ENCODE measurements at regions not wholly inside any gene's neighbourhood (a gene's known extent, or its start where the extent isn't known, plus 50 kb on each side); places are given as distances from the start of the nearest gene placed in this dataset.

DNA sequence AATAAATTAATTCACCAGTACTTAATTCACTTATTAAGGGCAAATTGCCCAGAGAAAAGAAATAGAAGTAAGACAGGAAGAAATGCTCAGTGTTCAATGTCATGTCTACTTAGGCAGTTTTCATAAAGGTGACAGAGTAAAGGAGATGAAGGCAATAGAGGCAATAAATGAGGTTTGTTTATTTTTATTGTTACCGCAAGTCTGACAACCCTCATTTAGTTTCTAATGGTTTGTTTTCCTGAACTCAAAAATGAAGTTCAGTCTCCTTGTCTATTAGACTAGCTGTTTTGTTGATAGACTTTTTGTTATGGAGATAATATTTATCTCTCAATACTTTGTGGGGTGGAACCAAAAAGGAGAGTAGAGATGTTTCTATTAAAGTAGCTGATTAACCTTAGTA is 258.3 kb downstream of the C3orf38 start:
- TF ChIP-seq, protein P1, sequence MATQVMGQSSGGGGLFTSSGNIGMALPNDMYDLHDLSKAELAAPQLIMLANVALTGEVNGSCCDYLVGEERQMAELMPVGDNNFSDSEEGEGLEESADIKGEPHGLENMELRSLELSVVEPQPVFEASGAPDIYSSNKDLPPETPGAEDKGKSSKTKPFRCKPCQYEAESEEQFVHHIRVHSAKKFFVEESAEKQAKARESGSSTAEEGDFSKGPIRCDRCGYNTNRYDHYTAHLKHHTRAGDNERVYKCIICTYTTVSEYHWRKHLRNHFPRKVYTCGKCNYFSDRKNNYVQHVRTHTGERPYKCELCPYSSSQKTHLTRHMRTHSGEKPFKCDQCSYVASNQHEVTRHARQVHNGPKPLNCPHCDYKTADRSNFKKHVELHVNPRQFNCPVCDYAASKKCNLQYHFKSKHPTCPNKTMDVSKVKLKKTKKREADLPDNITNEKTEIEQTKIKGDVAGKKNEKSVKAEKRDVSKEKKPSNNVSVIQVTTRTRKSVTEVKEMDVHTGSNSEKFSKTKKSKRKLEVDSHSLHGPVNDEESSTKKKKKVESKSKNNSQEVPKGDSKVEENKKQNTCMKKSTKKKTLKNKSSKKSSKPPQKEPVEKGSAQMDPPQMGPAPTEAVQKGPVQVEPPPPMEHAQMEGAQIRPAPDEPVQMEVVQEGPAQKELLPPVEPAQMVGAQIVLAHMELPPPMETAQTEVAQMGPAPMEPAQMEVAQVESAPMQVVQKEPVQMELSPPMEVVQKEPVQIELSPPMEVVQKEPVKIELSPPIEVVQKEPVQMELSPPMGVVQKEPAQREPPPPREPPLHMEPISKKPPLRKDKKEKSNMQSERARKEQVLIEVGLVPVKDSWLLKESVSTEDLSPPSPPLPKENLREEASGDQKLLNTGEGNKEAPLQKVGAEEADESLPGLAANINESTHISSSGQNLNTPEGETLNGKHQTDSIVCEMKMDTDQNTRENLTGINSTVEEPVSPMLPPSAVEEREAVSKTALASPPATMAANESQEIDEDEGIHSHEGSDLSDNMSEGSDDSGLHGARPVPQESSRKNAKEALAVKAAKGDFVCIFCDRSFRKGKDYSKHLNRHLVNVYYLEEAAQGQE (IDR thresholded peaks at IDR 0.05; ENCODE audit: insufficient replicate concordance, low read depth), result no peak
- TF ChIP-seq GABPA (IDR thresholded peaks at IDR 0.05; ENCODE audit: low read depth), result no peak
- TF ChIP-seq, protein P2, sequence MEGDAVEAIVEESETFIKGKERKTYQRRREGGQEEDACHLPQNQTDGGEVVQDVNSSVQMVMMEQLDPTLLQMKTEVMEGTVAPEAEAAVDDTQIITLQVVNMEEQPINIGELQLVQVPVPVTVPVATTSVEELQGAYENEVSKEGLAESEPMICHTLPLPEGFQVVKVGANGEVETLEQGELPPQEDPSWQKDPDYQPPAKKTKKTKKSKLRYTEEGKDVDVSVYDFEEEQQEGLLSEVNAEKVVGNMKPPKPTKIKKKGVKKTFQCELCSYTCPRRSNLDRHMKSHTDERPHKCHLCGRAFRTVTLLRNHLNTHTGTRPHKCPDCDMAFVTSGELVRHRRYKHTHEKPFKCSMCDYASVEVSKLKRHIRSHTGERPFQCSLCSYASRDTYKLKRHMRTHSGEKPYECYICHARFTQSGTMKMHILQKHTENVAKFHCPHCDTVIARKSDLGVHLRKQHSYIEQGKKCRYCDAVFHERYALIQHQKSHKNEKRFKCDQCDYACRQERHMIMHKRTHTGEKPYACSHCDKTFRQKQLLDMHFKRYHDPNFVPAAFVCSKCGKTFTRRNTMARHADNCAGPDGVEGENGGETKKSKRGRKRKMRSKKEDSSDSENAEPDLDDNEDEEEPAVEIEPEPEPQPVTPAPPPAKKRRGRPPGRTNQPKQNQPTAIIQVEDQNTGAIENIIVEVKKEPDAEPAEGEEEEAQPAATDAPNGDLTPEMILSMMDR (IDR thresholded peaks at IDR 0.05; ENCODE audit: insufficient read depth, low read length), result no peak
- TF ChIP-seq POLR2AphosphoS5 (IDR thresholded peaks at IDR 0.05; ENCODE audit: low read depth), result no peak
- TF ChIP-seq SPI1 (IDR thresholded peaks at IDR 0.05; ENCODE audit: borderline replicate concordance, low read depth), result no peak
- no peak for DNase-seq (ENCODE audit: low read depth in 1 of 2, low spot score in 1 of 2)
- Histone ChIP-seq H3K4me3 (replicated peaks; ENCODE audit: insufficient read depth, low read length) (no peak overlapping the region), H3K27me3 (ENCODE audit: insufficient read depth, poor library complexity, severe bottlenecking) (no peaks in the 10 kb centered on the region), H3K27ac (replicated peaks) (no peak overlapping the region)

GRCh38 chr3:88408935-88409334 is 259.2 kb downstream of the C3orf38 start:
- TF ChIP-seq POLR2AphosphoS5 (IDR thresholded peaks at IDR 0.05; ENCODE audit: low read depth), result no peak
- TF ChIP-seq, protein P2 (IDR thresholded peaks at IDR 0.05; ENCODE audit: insufficient read depth, low read length), result no peak
- no peak for TF ChIP-seq SPI1 (IDR thresholded peaks at IDR 0.05; ENCODE audit: borderline replicate concordance, low read depth)
- no peak for TF ChIP-seq GABPA (IDR thresholded peaks at IDR 0.05; ENCODE audit: low read depth)
- TF ChIP-seq, protein P1 (IDR thresholded peaks at IDR 0.05; ENCODE audit: insufficient replicate concordance, low read depth), result no peak
- Histone ChIP-seq H3K27ac (replicated peaks) (no peak overlapping the region), H3K4me3 (replicated peaks; ENCODE audit: insufficient read depth, low read length) (no peak overlapping the region), H3K27me3 (ENCODE audit: insufficient read depth, poor library complexity, severe bottlenecking) (no peaks in the 10 kb centered on the region)
- no peak for DNase-seq (ENCODE audit: low read depth in 1 of 2, low spot score in 1 of 2)

GRCh38 chr3:88410259-88410658 is 260.5 kb downstream of the C3orf38 start:
- TF ChIP-seq POLR2AphosphoS5 (IDR thresholded peaks at IDR 0.05; ENCODE audit: low read depth) (no peak), GABPA (IDR thresholded peaks at IDR 0.05; ENCODE audit: low read depth) (no peak), SPI1 (IDR thresholded peaks at IDR 0.05; ENCODE audit: borderline replicate concordance, low read depth) (no peak)
- TF ChIP-seq, protein P2 (IDR thresholded peaks at IDR 0.05; ENCODE audit: insufficient read depth, low read length), result no peak
- TF ChIP-seq, protein P1 (IDR thresholded peaks at IDR 0.05; ENCODE audit: insufficient replicate concordance, low read depth), result no peak
- no peak for DNase-seq (ENCODE audit: low read depth in 1 of 2, low spot score in 1 of 2)
- H3K27ac ChIP-seq (replicated peaks), result no peak overlapping the region
- H3K27me3 ChIP-seq (ENCODE audit: insufficient read depth, poor library complexity, severe bottlenecking), result no peaks in the 10 kb centered on the region
- H3K4me3 ChIP-seq (replicated peaks; ENCODE audit: insufficient read depth, low read length), result no peak overlapping the region
